Suprapubic skin (tissue), 4 donors: ENCODE measurements at regions not wholly inside any gene's neighbourhood (a gene's known extent, or its start where the extent isn't known, plus 50 kb on each side); places are given as distances from the start of the nearest gene placed in this dataset.

Experiments
- DNase-seq, 2 donors: peaks; one replicate each; pipeline ENCODE4 v3.0.0-alpha.2; 2019; ENCODE audit warnings: low spot score in 2 of 2
- H3K27ac ChIP-seq: fragments of 200-600 bp; sonication (generic); one replicate; pipeline ENCODE4 v1.5.1; 2019
- H3K27me3 ChIP-seq: fragments of 200-600 bp; sonication (generic); one replicate; pipeline ENCODE4 v1.5.1; 2019
- H3K36me3 ChIP-seq: fragments of 200-600 bp; sonication (generic); one replicate; pipeline ENCODE4 v1.5.1; 2019
- H3K4me1 ChIP-seq: fragments of 200-600 bp; sonication (generic); one replicate; pipeline ENCODE4 v1.5.1; 2019
- H3K4me3 ChIP-seq: fragments of 200-600 bp; sonication (generic); one replicate; pipeline ENCODE4 v1.5.1; 2019; ENCODE audit warnings: mild to moderate bottlenecking
- H3K9me3 ChIP-seq: fragments of 200-600 bp; sonication (generic); one replicate; pipeline ENCODE4 v1.5.1; 2019
- EP300 ChIP-seq: sonication (generic); formaldehyde crosslinking; IDR thresholded peaks from one replicate; pipeline ENCODE4 v1.6.1; 2017; ENCODE audit warnings: antibody characterized with exemption
- POLR2A ChIP-seq, 2 donors: fragments of 450-650 bp; IDR thresholded peaks; one replicate each; pipeline ENCODE4 v1.6.1; 2017; ENCODE audit warnings: antibody characterized with exemption in 2 of 2, mild to moderate bottlenecking in 2 of 2, moderate library complexity in 2 of 2
- POLR2AphosphoS5 ChIP-seq, 3 donors: sonication (generic); formaldehyde crosslinking; IDR thresholded peaks; one replicate each; pipeline ENCODE4 v1.6.1; 2017; ENCODE audit warnings: antibody characterized with exemption in 3 of 3
- WGBS: methylation state at CpG from one replicate; pipeline ENCODE4 v1.1.5; 2018; 5-methylcytosine and 5-hydroxymethylcytosine counted together
- TF ChIP-seq, protein P1 (sequence below), 2 donors: fragments of 200-600 bp in 1 of 2; fragments of 450-650 bp in 1 of 2; sonication (generic) in 1 of 2; IDR thresholded peaks; one replicate each; pipeline ENCODE4 v1.5.1; 2016 to 2019; ENCODE audit warnings: antibody characterized with exemption in 2 of 2, mild to moderate bottlenecking in 1 of 2, moderate library complexity in 1 of 2

DNA sequence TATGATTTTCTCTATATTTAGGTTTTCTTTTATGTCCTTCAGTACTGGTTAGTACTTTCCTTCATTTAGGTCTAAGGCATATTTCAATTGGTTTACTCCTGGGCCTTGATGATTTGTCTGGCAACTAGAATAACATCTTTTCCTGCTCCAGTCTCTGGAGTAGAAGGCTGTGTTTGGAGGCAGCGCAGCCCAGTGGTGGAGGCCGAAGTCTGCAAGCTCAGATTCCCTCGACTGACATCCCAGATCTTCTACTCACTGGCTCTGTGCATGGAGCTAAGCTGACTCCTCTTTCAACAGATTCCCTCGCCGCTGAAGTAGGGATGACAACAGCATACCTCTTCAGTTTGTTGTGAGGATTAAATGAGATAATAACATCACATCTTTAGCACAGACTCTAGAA, 141.0 kb downstream of the RAP2A start:
- no peaks in the 10 kb centered on the region for H3K4me1 ChIP-seq
- H3K27me3 ChIP-seq: no peaks in the 10 kb centered on the region
- no peak overlapping the region for H3K4me3 ChIP-seq
- no peak overlapping the region for H3K27ac ChIP-seq
- no peak for TF ChIP-seq POLR2AphosphoS5 (IDR thresholded peaks at IDR 0.05)
- no peak for TF ChIP-seq EP300
- no peak for TF ChIP-seq POLR2A (IDR thresholded peaks at IDR 0.05)
- TF ChIP-seq, protein P1, sequence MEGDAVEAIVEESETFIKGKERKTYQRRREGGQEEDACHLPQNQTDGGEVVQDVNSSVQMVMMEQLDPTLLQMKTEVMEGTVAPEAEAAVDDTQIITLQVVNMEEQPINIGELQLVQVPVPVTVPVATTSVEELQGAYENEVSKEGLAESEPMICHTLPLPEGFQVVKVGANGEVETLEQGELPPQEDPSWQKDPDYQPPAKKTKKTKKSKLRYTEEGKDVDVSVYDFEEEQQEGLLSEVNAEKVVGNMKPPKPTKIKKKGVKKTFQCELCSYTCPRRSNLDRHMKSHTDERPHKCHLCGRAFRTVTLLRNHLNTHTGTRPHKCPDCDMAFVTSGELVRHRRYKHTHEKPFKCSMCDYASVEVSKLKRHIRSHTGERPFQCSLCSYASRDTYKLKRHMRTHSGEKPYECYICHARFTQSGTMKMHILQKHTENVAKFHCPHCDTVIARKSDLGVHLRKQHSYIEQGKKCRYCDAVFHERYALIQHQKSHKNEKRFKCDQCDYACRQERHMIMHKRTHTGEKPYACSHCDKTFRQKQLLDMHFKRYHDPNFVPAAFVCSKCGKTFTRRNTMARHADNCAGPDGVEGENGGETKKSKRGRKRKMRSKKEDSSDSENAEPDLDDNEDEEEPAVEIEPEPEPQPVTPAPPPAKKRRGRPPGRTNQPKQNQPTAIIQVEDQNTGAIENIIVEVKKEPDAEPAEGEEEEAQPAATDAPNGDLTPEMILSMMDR (IDR thresholded peaks at IDR 0.05): no peak
- no peak for DNase-seq
- WGBS: 66% methylated on average over 5 of the region's 5 CpGs
- H3K9me3 ChIP-seq: no peaks in the 10 kb centered on the region
- no peaks in the 10 kb centered on the region for H3K36me3 ChIP-seq

DNA sequence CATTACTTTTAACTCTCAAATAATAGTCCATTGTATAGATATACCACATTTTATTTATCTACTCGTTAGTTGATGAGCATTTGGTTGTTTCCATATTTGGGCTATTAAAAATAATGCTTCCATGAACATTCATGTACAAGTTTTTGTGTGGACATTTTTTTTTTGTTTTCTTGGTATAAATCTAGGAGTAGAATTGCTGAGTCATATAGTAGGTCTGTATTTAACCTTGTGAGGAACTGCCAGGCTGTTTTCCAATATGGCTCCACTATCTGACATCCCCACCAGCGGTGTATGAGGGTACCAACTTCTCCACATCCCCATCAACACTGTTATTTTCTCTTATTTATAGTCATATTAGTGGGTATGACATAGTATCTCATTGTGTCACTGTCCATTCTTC, 143.1 kb downstream of the RAP2A start:
- TF ChIP-seq POLR2AphosphoS5 (IDR thresholded peaks at IDR 0.05): no peak
- TF ChIP-seq, protein P1 (IDR thresholded peaks at IDR 0.05): no peak
- TF ChIP-seq EP300: no peak
- no peak for TF ChIP-seq POLR2A (IDR thresholded peaks at IDR 0.05)
- Histone ChIP-seq H3K4me3 (no peak overlapping the region), H3K36me3 (no peaks in the 10 kb centered on the region), H3K27me3 (no peaks in the 10 kb centered on the region), H3K27ac (no peak overlapping the region), H3K4me1 (no peaks in the 10 kb centered on the region), H3K9me3 (no peaks in the 10 kb centered on the region)
- 84% methylated on average over 2 of the region's 2 CpGs for WGBS
- no peak for DNase-seq

DNA sequence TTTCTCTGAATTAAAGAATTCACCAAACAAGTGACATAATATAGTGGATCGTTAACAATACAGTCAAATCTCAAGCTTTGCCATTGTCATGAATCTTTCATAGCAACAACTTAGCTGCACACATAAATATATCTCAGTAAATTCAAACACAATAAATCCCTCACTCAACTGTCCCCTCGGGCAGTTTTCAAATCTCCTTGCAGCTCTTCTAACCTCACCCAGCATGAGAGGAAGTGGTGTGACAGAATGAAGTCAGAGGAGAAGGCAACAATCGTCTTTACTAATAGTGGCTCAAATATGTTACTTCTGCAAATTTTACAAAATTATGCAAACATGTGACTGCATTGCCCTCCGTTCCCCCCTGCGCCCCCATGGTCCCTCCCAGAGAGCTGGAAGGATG, 148.2 kb downstream of the RAP2A start:
- Histone ChIP-seq H3K4me1 (no peaks in the 10 kb centered on the region), H3K27me3 (no peaks in the 10 kb centered on the region), H3K36me3 (no peaks in the 10 kb centered on the region), H3K4me3 (no peak overlapping the region), H3K27ac (no peak overlapping the region), H3K9me3 (no peaks in the 10 kb centered on the region)
- DNase-seq: no peak
- WGBS: 64% methylated on average over 5 of the region's 5 CpGs
- TF ChIP-seq, protein P1 (IDR thresholded peaks at IDR 0.05): no peak
- TF ChIP-seq POLR2AphosphoS5 (IDR thresholded peaks at IDR 0.05): no peak
- no peak for TF ChIP-seq POLR2A (IDR thresholded peaks at IDR 0.05)
- TF ChIP-seq EP300: no peak

DNA sequence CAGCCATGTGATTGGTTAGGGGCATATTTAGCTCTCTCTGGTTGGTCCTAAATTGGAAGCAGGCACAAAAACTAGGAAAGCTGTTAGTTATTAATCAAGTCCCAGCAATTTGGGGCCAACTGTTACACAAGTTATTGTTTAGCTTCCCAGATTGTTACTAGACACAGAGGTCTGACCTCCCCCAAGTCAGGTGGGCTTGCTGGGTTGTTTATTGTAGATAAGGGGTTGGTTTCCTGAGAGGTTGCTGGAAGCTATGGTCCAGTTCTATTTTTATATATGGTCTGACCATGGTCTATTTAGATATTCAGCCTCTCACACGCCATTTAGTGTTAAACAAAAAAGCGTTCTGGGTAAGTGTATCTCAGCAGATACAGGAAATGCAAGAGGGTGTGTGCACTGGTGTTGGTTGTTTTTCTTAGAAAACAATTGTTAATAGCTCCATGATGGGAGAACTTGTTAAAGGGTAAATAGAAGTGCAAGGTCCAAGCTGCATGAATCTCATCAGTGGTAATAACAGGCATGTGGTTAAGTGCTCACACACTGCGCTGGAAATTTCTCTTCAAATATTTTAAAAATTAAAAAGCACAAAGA, 150.0 kb downstream of the RAP2A start:
- TF ChIP-seq, protein P1 (IDR thresholded peaks at IDR 0.05): no peak
- no peak for TF ChIP-seq POLR2AphosphoS5 (IDR thresholded peaks at IDR 0.05)
- TF ChIP-seq EP300: no peak
- TF ChIP-seq POLR2A (IDR thresholded peaks at IDR 0.05): no peak
- no peaks in the 10 kb centered on the region for H3K9me3 ChIP-seq
- H3K36me3 ChIP-seq: no peaks in the 10 kb centered on the region
- 55% methylated on average over 3 of the region's 3 CpGs for WGBS
- DNase-seq: no peak
- H3K4me3 ChIP-seq: no peak overlapping the region
- no peaks in the 10 kb centered on the region for H3K4me1 ChIP-seq
- H3K27me3 ChIP-seq: no peaks in the 10 kb centered on the region
- no peak overlapping the region for H3K27ac ChIP-seq

DNA sequence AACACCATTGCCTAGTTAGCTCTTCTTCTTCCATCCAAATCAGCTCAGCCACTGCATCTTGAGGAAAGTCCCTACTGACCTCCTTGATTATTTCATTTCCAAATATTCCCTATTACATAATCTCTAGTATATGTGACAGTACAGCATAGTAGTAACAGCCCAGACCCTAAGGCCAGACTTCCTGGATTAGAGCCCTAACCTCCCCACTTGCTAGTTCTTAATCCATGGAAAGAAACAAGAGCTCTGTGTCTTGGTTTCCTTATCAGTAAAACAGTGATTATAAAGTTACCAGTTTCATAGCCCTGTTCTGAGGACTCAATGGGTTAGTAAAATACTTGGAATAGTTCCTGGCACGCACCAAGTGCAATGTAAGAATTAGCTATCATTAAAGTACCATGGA, 153.0 kb downstream of the RAP2A start:
- H3K27ac ChIP-seq: no peak overlapping the region
- H3K27me3 ChIP-seq: no peaks in the 10 kb centered on the region
- H3K4me3 ChIP-seq: no peak overlapping the region
- H3K36me3 ChIP-seq: no peaks in the 10 kb centered on the region
- peaks cover 4% of the 10 kb centered on the region for H3K9me3 ChIP-seq
- 72% methylated on average over 1 of the region's 1 CpG for WGBS
- no peaks in the 10 kb centered on the region for H3K4me1 ChIP-seq
- TF ChIP-seq EP300 (no peak), POLR2A (IDR thresholded peaks at IDR 0.05) (no peak), POLR2AphosphoS5 (IDR thresholded peaks at IDR 0.05) (no peak)
- no peak for DNase-seq

DNA sequence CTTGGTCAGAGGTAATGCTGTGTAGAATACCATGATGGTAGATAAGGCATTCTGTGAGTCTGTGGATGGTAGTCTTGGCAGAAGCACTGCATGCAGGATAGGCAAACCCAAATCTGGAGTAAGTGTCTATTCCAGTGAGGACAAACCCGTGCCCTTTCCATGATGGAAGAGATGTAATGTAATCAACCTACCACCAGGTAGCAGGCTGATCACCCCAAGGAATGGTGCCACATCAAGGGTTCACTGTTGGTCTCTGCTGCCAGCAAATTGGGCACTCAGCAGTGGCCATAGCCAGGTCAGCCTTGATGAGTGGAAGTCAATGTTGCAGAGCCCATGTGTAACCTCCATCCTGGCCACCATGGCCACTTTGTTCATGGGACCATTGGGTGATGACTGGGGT, 155.0 kb downstream of the RAP2A start:
- Histone ChIP-seq H3K9me3 (peaks cover 10% of the 10 kb centered on the region), H3K27ac (no peak overlapping the region), H3K36me3 (no peaks in the 10 kb centered on the region), H3K27me3 (no peaks in the 10 kb centered on the region), H3K4me1 (no peaks in the 10 kb centered on the region), H3K4me3 (no peak overlapping the region)
- 43% methylated on average over 1 of the region's 1 CpG for WGBS
- no peak for DNase-seq
- TF ChIP-seq POLR2AphosphoS5 (IDR thresholded peaks at IDR 0.05) (no peak), POLR2A (IDR thresholded peaks at IDR 0.05) (no peak), EP300 (no peak)
- TF ChIP-seq, protein P1 (IDR thresholded peaks at IDR 0.05): no peak
